ENCODE measurements at regions not wholly inside any gene's neighbourhood (a gene's known extent, or its start where the extent isn't known, plus 50 kb on each side); places are given as distances from the start of the nearest gene placed in this dataset.

GRCh38 chr2:120660771-120661459 lies 74.8 kb upstream of the GLI2 start:
- TF ChIP-seq CTCF (IDR thresholded peaks at IDR 0.05; ENCODE audit: insufficient read depth, low read depth, low read length) (no peak), EZH2 (IDR thresholded peaks at IDR 0.05; ENCODE audit: insufficient read depth, low read length) (no peak)

Measured in astrocyte (in vitro differentiated cells and primary cell).